GM23248 (cell line): ENCODE measurements at regions not wholly inside any gene's neighbourhood (a gene's known extent, or its start where the extent isn't known, plus 50 kb on each side); places are given as distances from the start of the nearest gene placed in this dataset.

ENCODE experiments used
- DNase-seq: peaks from one replicate; pipeline ENCODE4 v3.0.0-alpha.2; 2015
- H2AFZ ChIP-seq: fragments of 200-600 bp; sonication (generic); 2 replicates; pipeline ENCODE4 v1.6.1; 2016; ENCODE audit warnings: antibody characterized with exemption
- H3F3A ChIP-seq: fragments of 200-600 bp; sonication (generic); 2 replicates; pipeline ENCODE4 v1.6.1; 2016; ENCODE audit warnings: mild to moderate bottlenecking, antibody characterized with exemption, mixed run types; ENCODE audit not compliant: insufficient read depth
- H3K27ac ChIP-seq: fragments of 200-600 bp; sonication (generic); 2 replicates; pipeline ENCODE4 v1.5.1; 2016; ENCODE audit warnings: mild to moderate bottlenecking
- H3K27me3 ChIP-seq: fragments of 200-600 bp; sonication (generic); replicated peaks from 2 replicates; pipeline ENCODE4 v1.6.1; 2016; ENCODE audit warnings: mild to moderate bottlenecking; ENCODE audit not compliant: insufficient read depth
- H3K36me3 ChIP-seq: fragments of 200-600 bp; sonication (generic); 2 replicates; pipeline ENCODE4 v1.6.1; 2016; ENCODE audit warnings: low read depth, mild to moderate bottlenecking
- H3K4me1 ChIP-seq: fragments of 200-600 bp; sonication (generic); 2 replicates; pipeline ENCODE4 v1.6.1; 2016; ENCODE audit warnings: mild to moderate bottlenecking; ENCODE audit not compliant: insufficient read depth
- H3K4me2 ChIP-seq: fragments of 200-600 bp; sonication (generic); one replicate; pipeline ENCODE4 v1.6.1; 2016; ENCODE audit warnings: mild to moderate bottlenecking; ENCODE audit not compliant: unreplicated experiment
- H3K4me3 ChIP-seq: fragments of 200-600 bp; sonication (generic); 2 replicates; pipeline ENCODE4 v1.5.1; 2016; ENCODE audit warnings: mild to moderate bottlenecking
- H3K79me2 ChIP-seq: fragments of 200-600 bp; sonication (generic); 2 replicates; pipeline ENCODE4 v1.6.1; 2016; ENCODE audit warnings: mild to moderate bottlenecking; ENCODE audit not compliant: insufficient read depth
- H3K9ac ChIP-seq: fragments of 200-600 bp; sonication (generic); 2 replicates; pipeline ENCODE4 v1.6.1; 2016; ENCODE audit warnings: mild to moderate bottlenecking
- H3K9me2 ChIP-seq: fragments of 200-600 bp; sonication (generic); 2 replicates; pipeline ENCODE4 v1.6.1; 2016; ENCODE audit warnings: mixed run types, mild to moderate bottlenecking, moderate library complexity; ENCODE audit not compliant: insufficient read depth
- H3K9me3 ChIP-seq: fragments of 200-600 bp; sonication (generic); one replicate; pipeline ENCODE4 v1.6.1; 2017; ENCODE audit warnings: low read depth
- H4K20me1 ChIP-seq: fragments of 200-600 bp; sonication (generic); 2 replicates; pipeline ENCODE4 v1.6.0; 2016; ENCODE audit not compliant: insufficient read depth
- EZH2 ChIP-seq: fragments of 200-600 bp; sonication (generic); IDR thresholded peaks from 2 replicates; pipeline ENCODE4 v1.6.1; 2018; ENCODE audit warnings: antibody characterized with exemption, mild to moderate bottlenecking; ENCODE audit not compliant: insufficient read depth, poor library complexity, severe bottlenecking
- EZH2phosphoT487 ChIP-seq: fragments of 200-600 bp; sonication (generic); IDR thresholded peaks from 2 replicates; pipeline ENCODE4 v1.6.1; 2018; ENCODE audit warnings: antibody characterized with exemption, moderate library complexity, mild to moderate bottlenecking, low read depth; ENCODE audit not compliant: insufficient read depth
- WGBS, 2 experiments: methylation state at CpG; one replicate each; pipeline ENCODE4 v1.1.6; 2015 to 2017; ENCODE audit warnings: low lambda C conversion rate in 2 of 2, low coverage in 1 of 2; ENCODE audit errors: missing lambda C conversion rate in 2 of 2; 5-methylcytosine and 5-hydroxymethylcytosine counted together
- in situ Hi-C: fragments of 300-500 bp; cut with MboI; formaldehyde crosslinking; loops from 2 replicates; pipeline ENCODE4 v1.15.0; 2020

DNA sequence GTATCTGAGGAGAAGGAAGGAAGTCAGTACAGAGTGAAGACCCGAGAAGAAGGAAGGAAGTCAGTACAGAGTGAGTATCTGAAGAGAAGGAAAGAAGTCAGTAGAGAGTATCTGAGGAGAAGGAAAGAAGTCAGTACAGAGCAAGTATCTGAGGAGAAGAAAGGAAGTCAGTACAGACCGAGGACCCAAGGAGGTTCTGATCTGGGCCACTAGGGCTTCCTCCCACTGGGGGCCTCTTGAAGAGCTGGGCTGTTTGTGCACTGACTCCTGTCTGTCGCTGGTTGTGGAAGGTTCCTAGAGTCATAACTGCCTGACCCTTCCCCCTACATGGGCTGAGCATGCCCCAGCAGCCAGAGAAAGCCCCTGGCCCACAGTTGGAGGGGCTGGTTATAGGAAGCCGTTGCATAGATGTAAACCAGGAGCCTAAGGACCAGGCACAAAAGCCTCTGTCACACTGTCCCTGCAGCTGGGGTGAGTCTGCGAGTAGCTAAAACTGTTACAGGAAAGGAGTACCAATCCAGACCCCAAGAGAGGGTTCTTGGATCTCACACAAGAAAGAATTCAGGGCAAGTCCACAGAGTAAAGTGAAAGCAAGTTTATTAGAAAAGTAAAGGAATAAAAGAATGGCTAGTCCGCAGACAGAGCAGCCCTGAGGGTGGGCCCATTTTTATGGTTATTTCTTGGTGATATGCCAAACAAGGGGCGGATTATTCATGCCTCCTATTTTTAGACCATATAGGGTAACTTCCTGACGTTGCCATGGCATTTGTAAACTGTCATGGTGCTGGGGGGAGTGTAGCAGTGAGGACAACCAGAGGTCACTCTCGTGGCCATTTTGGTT lies 395.9 kb downstream of the PREX1 start:
- Histone ChIP-seq H3K27me3 (no peaks in the 10 kb centered on the region), H2AFZ (no peak overlapping the region), H3K4me3 (no peak overlapping the region), H3F3A (no peaks in the 10 kb centered on the region), H3K4me1 (no peaks in the 10 kb centered on the region), H3K9me2 (no peaks in the 10 kb centered on the region), H3K36me3 (no peaks in the 10 kb centered on the region), H3K9ac (no peak overlapping the region), H4K20me1 (no peaks in the 10 kb centered on the region), H3K9me3 (no peaks in the 10 kb centered on the region), H3K27ac (no peak overlapping the region), H3K4me2 (no peak overlapping the region), H3K79me2 (no peaks in the 10 kb centered on the region)
- DNase-seq: no peak
- TF ChIP-seq EZH2phosphoT487 (no peak), EZH2 (no peak)
- in situ Hi-C loops: no loop called here
- 44 to 50% methylated on average over 9 of the region's 9 CpGs for WGBS, 2 experiments

DNA sequence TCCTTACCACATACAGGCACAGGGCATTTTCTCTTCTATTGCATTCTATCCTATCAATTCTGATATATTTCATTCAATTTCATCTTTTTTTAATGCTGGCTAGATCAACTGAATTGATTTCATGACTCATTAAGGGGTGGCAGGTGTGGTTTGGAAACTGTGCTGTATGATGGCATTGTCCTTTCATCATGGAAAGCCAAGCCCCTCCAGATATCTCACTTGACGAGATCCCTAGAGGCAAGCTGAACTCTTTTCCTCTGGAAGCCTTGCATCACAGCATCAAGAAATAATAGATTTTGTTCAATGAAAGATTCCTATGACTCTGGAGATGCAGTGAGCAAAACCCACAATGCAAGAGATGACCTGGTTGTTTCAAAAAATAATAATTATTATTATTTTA lies 401.2 kb downstream of the PREX1 start:
- WGBS, 2 experiments: 6 to 11% methylated on average over 1 of the region's 1 CpG
- no peaks in the 10 kb centered on the region for H3K9me3 ChIP-seq
- no peaks in the 10 kb centered on the region; the same call in 1 of the 2 replicates for H3K27me3 ChIP-seq
- no peak for DNase-seq
- in situ Hi-C loops: no loop called here
- H3K4me2 ChIP-seq: no peak overlapping the region
- no peak overlapping the region for H3K27ac ChIP-seq
- H3K9ac ChIP-seq: no peak overlapping the region
- H3K4me3 ChIP-seq: no peak overlapping the region
- H3K9me2 ChIP-seq: no peaks in the 10 kb centered on the region
- no peaks in the 10 kb centered on the region for H3K36me3 ChIP-seq
- no peaks in the 10 kb centered on the region for H3K79me2 ChIP-seq
- H4K20me1 ChIP-seq: no peaks in the 10 kb centered on the region
- TF ChIP-seq EZH2 (no peak), EZH2phosphoT487 (no peak)
- H3F3A ChIP-seq: no peaks in the 10 kb centered on the region
- no peak overlapping the region for H2AFZ ChIP-seq
- no peaks in the 10 kb centered on the region for H3K4me1 ChIP-seq

DNA sequence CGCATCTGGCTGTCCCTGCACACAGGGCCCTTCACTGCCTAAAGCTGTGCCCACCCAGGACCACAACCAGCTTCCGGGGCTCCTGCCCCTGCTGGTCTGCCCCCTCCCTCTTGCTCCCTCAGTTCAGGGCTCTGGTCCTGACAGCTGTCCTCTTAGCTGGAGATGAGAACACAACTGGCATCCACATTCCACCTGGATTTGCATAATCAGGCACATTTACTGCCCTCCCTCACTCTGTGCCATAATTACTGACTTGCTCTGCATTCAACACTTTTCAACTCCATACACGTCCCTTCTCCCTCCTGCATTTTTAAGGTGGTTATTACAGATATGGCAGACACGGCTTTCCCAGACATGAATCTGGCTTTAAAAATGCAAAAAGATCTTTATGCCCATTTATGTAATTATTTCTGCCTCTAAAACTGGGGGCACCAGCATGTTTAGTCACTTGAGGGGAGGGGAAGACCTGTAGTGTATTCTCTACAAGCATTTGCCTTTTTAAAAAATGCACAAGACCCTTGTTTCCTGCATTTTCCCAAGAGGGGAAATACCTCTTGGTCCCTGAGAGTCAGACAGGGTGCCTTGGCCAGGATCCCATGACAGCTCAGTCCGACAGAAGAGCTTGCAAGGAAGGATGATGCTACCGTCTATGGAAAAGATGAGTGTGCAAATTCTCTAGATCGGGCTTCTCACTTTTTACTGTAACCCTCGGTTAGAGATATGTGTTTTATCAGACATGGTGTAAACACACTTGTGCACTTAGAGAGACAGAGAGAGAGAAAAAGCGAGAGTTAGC lies 401.8 kb downstream of the PREX1 start:
- no peaks in the 10 kb centered on the region; the same call in 1 of the 2 replicates for H3K27me3 ChIP-seq
- H3K4me1 ChIP-seq: no peaks in the 10 kb centered on the region
- H3K4me3 ChIP-seq: no peak overlapping the region
- no peaks in the 10 kb centered on the region for H3K9me2 ChIP-seq
- H2AFZ ChIP-seq: no peak overlapping the region
- in situ Hi-C loops: no loop called here
- no peaks in the 10 kb centered on the region for H3K36me3 ChIP-seq
- H3F3A ChIP-seq: no peaks in the 10 kb centered on the region
- TF ChIP-seq EZH2 (no peak), EZH2phosphoT487 (no peak)
- no peaks in the 10 kb centered on the region for H3K79me2 ChIP-seq
- no peaks in the 10 kb centered on the region for H3K9me3 ChIP-seq
- no peaks in the 10 kb centered on the region for H4K20me1 ChIP-seq
- no peak overlapping the region for H3K4me2 ChIP-seq
- no peak overlapping the region for H3K27ac ChIP-seq
- 26 to 34% methylated on average over 9 of the region's 9 CpGs for WGBS, 2 experiments
- DNase-seq: no peak
- no peak overlapping the region for H3K9ac ChIP-seq

DNA sequence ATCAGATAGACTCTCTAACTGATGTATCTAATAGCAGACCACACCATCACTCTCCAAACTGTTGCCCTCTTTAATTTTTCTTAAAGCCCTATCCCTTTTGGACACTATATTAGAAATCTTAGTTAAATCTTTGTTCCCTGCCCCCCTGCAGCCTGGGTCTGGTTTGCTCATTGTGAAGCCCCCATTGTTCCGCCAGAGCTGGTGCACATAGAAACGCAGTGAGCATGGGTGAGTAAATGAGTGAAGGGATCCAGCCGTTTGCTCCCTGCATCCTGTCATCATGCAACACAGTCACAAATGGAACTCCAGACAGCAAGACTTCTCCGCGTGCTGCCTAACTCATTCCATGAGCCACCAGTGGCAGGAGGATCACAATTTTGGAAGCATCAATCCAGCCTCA lies 402.5 kb downstream of the PREX1 start:
- Histone ChIP-seq H3K79me2 (no peaks in the 10 kb centered on the region), H3F3A (no peaks in the 10 kb centered on the region), H3K36me3 (no peaks in the 10 kb centered on the region), H3K27ac (no peak overlapping the region), H4K20me1 (no peaks in the 10 kb centered on the region), H3K4me2 (no peak overlapping the region), H3K9ac (no peak overlapping the region), H3K4me3 (no peak overlapping the region), H3K9me3 (no peaks in the 10 kb centered on the region), H2AFZ (no peak overlapping the region), H3K9me2 (no peaks in the 10 kb centered on the region), H3K4me1 (no peaks in the 10 kb centered on the region), H3K27me3 (no peaks in the 10 kb centered on the region; the same call in 1 of the 2 replicates)
- 65 to 72% methylated on average over 5 of the region's 5 CpGs for WGBS, 2 experiments
- DNase-seq: no peak
- in situ Hi-C loops: no loop called here
- TF ChIP-seq EZH2phosphoT487: no peak
- no peak for TF ChIP-seq EZH2
